Neural cell (in vitro differentiated cells): ENCODE measurements at regions not wholly inside any gene's neighbourhood (a gene's known extent, or its start where the extent isn't known, plus 50 kb on each side); places are given as distances from the start of the nearest gene placed in this dataset.

Experiments
- H2AFZ ChIP-seq: fragments of 200-600, 300-800 bp; sonication (generic), shearing (Covaris generic); 2 replicates; pipeline ENCODE4 v1.6.0; 2014; ENCODE audit warnings: low read depth, mild to moderate bottlenecking, antibody characterized with exemption, low read length, moderate library complexity
- H3F3A ChIP-seq: fragments of 200-600 bp; shearing (Covaris generic); 2 replicates; pipeline ENCODE4 v1.6.1; 2016; ENCODE audit warnings: mild to moderate bottlenecking, moderate library complexity, mixed read lengths, antibody characterized with exemption, low read length; ENCODE audit not compliant: insufficient read depth, poor library complexity, severe bottlenecking
- H3K27ac ChIP-seq: fragments of 200-600, 300-800 bp; sonication (generic), shearing (Covaris generic); 2 replicates; pipeline ENCODE4 v1.5.1; 2014; ENCODE audit warnings: mild to moderate bottlenecking, low read length, moderate library complexity
- H3K27me3 ChIP-seq: fragments of 300-800, 200-600 bp; sonication (generic), shearing (Covaris generic); 2 replicates; pipeline ENCODE4 v1.6.0; 2014; ENCODE audit warnings: mild to moderate bottlenecking, low read depth, low read length, moderate library complexity; ENCODE audit not compliant: insufficient read depth
- H3K36me3 ChIP-seq: fragments of 300-800, 200-600 bp; sonication (generic), shearing (Covaris generic); 2 replicates; pipeline ENCODE4 v1.5.1; 2014; ENCODE audit warnings: mild to moderate bottlenecking, antibody characterized with exemption, low read length, moderate library complexity; ENCODE audit not compliant: insufficient read depth
- H3K4me2 ChIP-seq: fragments of 300-800, 200-600 bp; sonication (generic), shearing (Covaris generic); 2 replicates; pipeline ENCODE4 v1.6.0; 2014; ENCODE audit warnings: mild to moderate bottlenecking, low read length
- H3K4me3 ChIP-seq: fragments of 300-800, 200-600 bp; sonication (generic), shearing (Covaris generic); 2 replicates; pipeline ENCODE4 v1.5.1; 2014; ENCODE audit warnings: mild to moderate bottlenecking, low read length, moderate library complexity
- H3K79me2 ChIP-seq: fragments of 200-600 bp; shearing (Covaris generic); replicated peaks from 2 replicates; pipeline ENCODE4 v1.6.0; 2014; ENCODE audit warnings: mild to moderate bottlenecking, low read length, moderate library complexity; ENCODE audit not compliant: insufficient read depth
- H3K9ac ChIP-seq: fragments of 300-800, 200-600 bp; sonication (generic), shearing (Covaris generic); 2 replicates; pipeline ENCODE4 v1.6.1; 2016; ENCODE audit warnings: mild to moderate bottlenecking, low read length, mixed read lengths
- H3K9me2 ChIP-seq: fragments of 200-600 bp; shearing (Covaris generic); 2 replicates; pipeline ENCODE4 v1.6.1; 2016; ENCODE audit warnings: mild to moderate bottlenecking, low read length, mixed read lengths; ENCODE audit not compliant: insufficient read depth
- H3K9me3 ChIP-seq: fragments of 200-600, 300-800 bp; sonication (generic), shearing (Covaris generic); 2 replicates; pipeline ENCODE4 v1.6.1; 2016; ENCODE audit warnings: mild to moderate bottlenecking, mixed run types, low read length, moderate library complexity, mixed read lengths
- H4K20me1 ChIP-seq: fragments of 200-600 bp; shearing (Covaris generic); 2 replicates; pipeline ENCODE4 v1.6.1; 2016; ENCODE audit warnings: mild to moderate bottlenecking, mixed run types; ENCODE audit not compliant: insufficient read depth
- CTCF ChIP-seq: fragments of 450-650 bp; IDR thresholded peaks from 2 replicates; pipeline ENCODE4 v1.5.1; 2014; ENCODE audit warnings: antibody characterized with exemption, mild to moderate bottlenecking, moderate library complexity; ENCODE audit not compliant: poor library complexity, severe bottlenecking
- EP300 ChIP-seq: fragments of 450-650 bp; conservative IDR thresholded peaks from 2 replicates; pipeline ENCODE4 v1.6.1; 2014; ENCODE audit warnings: antibody characterized with exemption, mild to moderate bottlenecking, moderate library complexity; ENCODE audit not compliant: poor library complexity, severe bottlenecking
- MXI1 ChIP-seq: fragments of 450-650 bp; conservative IDR thresholded peaks from 2 replicates; pipeline ENCODE4 v1.6.1; 2014; ENCODE audit warnings: antibody characterized with exemption, mild to moderate bottlenecking; ENCODE audit not compliant: poor library complexity, severe bottlenecking
- POLR2AphosphoS5 ChIP-seq: IDR thresholded peaks from 2 replicates; pipeline ENCODE4 v1.6.1; 2012
- RAD21 ChIP-seq: fragments of 450-650 bp; conservative IDR thresholded peaks from 2 replicates; pipeline ENCODE4 v1.6.1; 2014; ENCODE audit warnings: antibody characterized with exemption, mild to moderate bottlenecking, moderate library complexity
- SMC3 ChIP-seq: fragments of 450-650 bp; conservative IDR thresholded peaks from 2 replicates; pipeline ENCODE4 v1.6.1; 2014; ENCODE audit warnings: antibody characterized with exemption, mild to moderate bottlenecking, moderate library complexity; ENCODE audit not compliant: poor library complexity
- TAF1 ChIP-seq: IDR thresholded peaks from 2 replicates; pipeline ENCODE4 v1.6.1; 2012; ENCODE audit warnings: low read depth
- TF ChIP-seq, protein P1 (sequence below): IDR thresholded peaks from 2 replicates; pipeline ENCODE4 v1.6.1; 2012; ENCODE audit warnings: borderline replicate concordance

- Histone ChIP-seq H3K27me3 (no peaks in the 10 kb centered on the region), H3K36me3 (no peaks in the 10 kb centered on the region), H3K9ac (no peak overlapping the region), H3K9me2 (no peaks in the 10 kb centered on the region), H3K4me2 (no peak overlapping the region), H3K9me3 (no peaks in the 10 kb centered on the region), H2AFZ (no peak overlapping the region), H3K27ac (no peak overlapping the region), H4K20me1 (no peaks in the 10 kb centered on the region), H3F3A (no peaks in the 10 kb centered on the region), H3K79me2 (no peaks in the 10 kb centered on the region), H3K4me3 (no peak overlapping the region)
- no peak for TF ChIP-seq SMC3
- TF ChIP-seq POLR2AphosphoS5, result no peak
- no peak for TF ChIP-seq RAD21
- no peak for TF ChIP-seq TAF1
These were observed 950.1 kb downstream of the GRM8 start for GRCh38 chr7:126302639-126303038.

DNA sequence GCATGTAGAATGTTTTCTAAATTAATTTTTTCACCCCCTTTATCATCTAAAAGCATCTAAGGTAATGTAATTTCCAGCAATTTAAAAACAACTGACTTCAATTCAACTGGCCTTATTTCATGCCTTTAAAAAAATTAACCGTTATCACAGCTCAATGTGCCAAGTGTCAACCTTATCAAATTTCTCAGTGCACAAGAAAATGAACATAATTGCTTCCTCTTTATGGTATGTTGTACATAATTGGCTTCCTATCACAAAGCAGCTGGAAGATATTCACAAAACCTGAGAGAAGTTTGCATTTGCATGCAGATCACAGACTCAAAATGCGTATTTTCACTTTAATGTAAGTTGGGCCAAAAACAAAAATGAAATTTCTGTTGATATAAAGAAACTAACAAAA, 966.4 kb downstream of the GRM8 start:
- H3K9ac ChIP-seq, result no peak overlapping the region
- peak overlapping the region; percentile 61 for H3K27ac ChIP-seq
- no peaks in the 10 kb centered on the region for H3K27me3 ChIP-seq
- H3K36me3 ChIP-seq, result no peaks in the 10 kb centered on the region
- H3K9me2 ChIP-seq, result no peaks in the 10 kb centered on the region
- peak; percentile 59 for TF ChIP-seq EP300
- TF ChIP-seq POLR2AphosphoS5, result peak; percentile 53
- TF ChIP-seq, protein P1, sequence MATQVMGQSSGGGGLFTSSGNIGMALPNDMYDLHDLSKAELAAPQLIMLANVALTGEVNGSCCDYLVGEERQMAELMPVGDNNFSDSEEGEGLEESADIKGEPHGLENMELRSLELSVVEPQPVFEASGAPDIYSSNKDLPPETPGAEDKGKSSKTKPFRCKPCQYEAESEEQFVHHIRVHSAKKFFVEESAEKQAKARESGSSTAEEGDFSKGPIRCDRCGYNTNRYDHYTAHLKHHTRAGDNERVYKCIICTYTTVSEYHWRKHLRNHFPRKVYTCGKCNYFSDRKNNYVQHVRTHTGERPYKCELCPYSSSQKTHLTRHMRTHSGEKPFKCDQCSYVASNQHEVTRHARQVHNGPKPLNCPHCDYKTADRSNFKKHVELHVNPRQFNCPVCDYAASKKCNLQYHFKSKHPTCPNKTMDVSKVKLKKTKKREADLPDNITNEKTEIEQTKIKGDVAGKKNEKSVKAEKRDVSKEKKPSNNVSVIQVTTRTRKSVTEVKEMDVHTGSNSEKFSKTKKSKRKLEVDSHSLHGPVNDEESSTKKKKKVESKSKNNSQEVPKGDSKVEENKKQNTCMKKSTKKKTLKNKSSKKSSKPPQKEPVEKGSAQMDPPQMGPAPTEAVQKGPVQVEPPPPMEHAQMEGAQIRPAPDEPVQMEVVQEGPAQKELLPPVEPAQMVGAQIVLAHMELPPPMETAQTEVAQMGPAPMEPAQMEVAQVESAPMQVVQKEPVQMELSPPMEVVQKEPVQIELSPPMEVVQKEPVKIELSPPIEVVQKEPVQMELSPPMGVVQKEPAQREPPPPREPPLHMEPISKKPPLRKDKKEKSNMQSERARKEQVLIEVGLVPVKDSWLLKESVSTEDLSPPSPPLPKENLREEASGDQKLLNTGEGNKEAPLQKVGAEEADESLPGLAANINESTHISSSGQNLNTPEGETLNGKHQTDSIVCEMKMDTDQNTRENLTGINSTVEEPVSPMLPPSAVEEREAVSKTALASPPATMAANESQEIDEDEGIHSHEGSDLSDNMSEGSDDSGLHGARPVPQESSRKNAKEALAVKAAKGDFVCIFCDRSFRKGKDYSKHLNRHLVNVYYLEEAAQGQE, result no peak
- no peak overlapping the region for H2AFZ ChIP-seq
- H3K79me2 ChIP-seq, result no peaks in the 10 kb centered on the region
- H4K20me1 ChIP-seq, result no peaks in the 10 kb centered on the region
- no peak overlapping the region for H3K4me2 ChIP-seq
- H3K4me3 ChIP-seq, result no peak overlapping the region
- H3K9me3 ChIP-seq, result no peaks in the 10 kb centered on the region
- H3F3A ChIP-seq, result no peaks in the 10 kb centered on the region

DNA sequence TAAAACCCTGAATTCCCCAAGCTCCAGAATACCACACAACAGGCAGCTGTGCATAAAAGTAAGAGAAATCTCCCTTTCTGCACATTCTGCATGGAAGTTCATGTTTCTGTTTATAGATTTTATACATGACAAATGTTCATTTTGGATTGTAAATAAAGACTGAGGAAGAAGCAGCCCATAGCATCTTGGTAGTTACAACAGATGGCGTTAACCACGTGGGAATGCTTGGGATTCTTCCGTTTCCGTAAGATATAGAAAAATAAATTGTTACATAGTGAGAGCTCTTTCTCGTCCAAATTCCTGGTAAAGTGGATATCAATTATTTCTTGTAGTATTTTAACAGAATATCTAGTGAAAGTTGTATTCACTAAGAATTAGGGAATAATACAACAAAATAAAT, 1016.5 kb downstream of the GRM8 start:
- H3F3A ChIP-seq, result no peaks in the 10 kb centered on the region
- H2AFZ ChIP-seq, result no peak overlapping the region
- no peaks in the 10 kb centered on the region for H3K9me3 ChIP-seq
- H4K20me1 ChIP-seq, result no peaks in the 10 kb centered on the region
- no peak overlapping the region for H3K9ac ChIP-seq
- no peaks in the 10 kb centered on the region for H3K36me3 ChIP-seq
- no peaks in the 10 kb centered on the region for H3K79me2 ChIP-seq
- TF ChIP-seq CTCF, result no peak
- TF ChIP-seq SMC3, result no peak
- no peak for TF ChIP-seq RAD21
- no peak for TF ChIP-seq EP300
- no peak for TF ChIP-seq POLR2AphosphoS5
- TF ChIP-seq MXI1, result no peak
- no peak overlapping the region for H3K4me2 ChIP-seq
- H3K4me3 ChIP-seq, result no peak overlapping the region
- H3K27ac ChIP-seq, result no peak overlapping the region
- H3K27me3 ChIP-seq, result no peaks in the 10 kb centered on the region
- H3K9me2 ChIP-seq, result no peaks in the 10 kb centered on the region
